ENCODE measurements at regions not wholly inside any gene's neighbourhood (a gene's known extent, or its start where the extent isn't known, plus 50 kb on each side); places are given as distances from the start of the nearest gene placed in this dataset.

DNA sequence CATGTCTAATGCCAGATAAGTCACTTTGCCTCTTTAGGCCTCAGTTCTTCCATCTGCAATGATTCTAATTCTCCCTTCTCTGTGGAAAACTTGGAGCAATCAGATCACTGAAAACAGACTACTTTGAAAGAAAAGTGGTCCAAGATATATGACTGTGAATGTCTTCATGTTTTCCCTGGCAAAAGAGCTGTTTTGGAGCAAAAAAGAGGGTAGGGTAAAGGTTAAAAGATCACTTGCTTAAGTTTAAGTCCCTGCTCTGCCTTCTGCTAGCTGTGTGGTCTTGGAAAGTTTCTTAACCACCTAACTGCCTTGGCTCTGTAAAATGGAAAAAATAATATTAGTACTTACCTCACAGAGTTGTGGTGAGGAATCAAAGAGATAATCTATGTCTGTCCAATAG is 140.3 kb upstream of the PAK3 start:
- Histone ChIP-seq H3K4me1 (no peaks in the 10 kb centered on the region), H3K36me3 (no peaks in the 10 kb centered on the region), H3K27me3 (peaks cover 0 to 13% of the 10 kb centered on the region in 2 donors), H3K4me3 (no peak overlapping the region), H3K27ac (no peak overlapping the region), H3K9me3 (no peaks in the 10 kb centered on the region)
- intact Hi-C loops (cut with DNase I): no loop called here
- DNase-seq: no peak
- no peak for ATAC-seq
- TF ChIP-seq, protein P1, sequence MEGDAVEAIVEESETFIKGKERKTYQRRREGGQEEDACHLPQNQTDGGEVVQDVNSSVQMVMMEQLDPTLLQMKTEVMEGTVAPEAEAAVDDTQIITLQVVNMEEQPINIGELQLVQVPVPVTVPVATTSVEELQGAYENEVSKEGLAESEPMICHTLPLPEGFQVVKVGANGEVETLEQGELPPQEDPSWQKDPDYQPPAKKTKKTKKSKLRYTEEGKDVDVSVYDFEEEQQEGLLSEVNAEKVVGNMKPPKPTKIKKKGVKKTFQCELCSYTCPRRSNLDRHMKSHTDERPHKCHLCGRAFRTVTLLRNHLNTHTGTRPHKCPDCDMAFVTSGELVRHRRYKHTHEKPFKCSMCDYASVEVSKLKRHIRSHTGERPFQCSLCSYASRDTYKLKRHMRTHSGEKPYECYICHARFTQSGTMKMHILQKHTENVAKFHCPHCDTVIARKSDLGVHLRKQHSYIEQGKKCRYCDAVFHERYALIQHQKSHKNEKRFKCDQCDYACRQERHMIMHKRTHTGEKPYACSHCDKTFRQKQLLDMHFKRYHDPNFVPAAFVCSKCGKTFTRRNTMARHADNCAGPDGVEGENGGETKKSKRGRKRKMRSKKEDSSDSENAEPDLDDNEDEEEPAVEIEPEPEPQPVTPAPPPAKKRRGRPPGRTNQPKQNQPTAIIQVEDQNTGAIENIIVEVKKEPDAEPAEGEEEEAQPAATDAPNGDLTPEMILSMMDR (IDR thresholded peaks at IDR 0.05): no peak

GRCh38 chrX:110954428-110955100 is 141.4 kb upstream of the PAK3 start:
- TF ChIP-seq, protein P1 (IDR thresholded peaks at IDR 0.05): no peak
- intact Hi-C loops (cut with DNase I): no loop called here

DNA sequence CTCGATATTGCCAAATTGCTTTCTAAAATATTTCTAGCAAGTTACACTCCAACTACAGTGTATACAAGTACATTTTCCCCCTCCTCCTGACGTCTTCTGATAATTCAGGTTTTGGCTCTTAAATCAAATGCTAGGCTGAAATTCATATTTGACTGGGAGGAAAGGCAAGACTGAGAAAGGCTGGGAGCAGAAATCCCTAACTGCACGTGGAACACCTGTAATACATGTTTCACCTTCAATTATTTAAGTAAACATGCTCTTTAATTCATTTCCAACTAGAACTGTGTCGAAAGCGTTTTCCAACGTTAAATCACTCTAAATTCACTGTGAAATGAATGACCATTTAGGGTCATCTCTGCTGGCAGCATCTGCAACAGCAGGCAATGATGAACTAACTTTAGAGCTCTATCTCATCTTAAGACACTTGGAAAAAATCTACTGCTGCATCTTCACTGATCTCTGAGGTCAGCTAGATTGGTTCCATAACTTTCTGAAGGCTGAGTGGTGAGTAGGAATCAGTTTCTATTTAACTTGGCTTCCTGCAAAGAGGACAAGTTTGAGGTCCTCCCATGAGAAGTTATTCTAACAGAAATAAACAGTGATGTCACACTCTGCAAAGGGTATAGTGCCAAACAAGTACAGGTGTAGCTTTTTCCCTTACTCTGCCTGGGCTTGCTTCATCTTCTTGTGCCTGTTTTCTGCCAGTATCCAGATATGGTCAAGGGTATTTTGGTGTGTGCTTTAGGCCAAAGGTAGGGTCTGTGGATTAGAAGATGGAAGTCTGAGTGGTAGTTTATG is 144.3 kb upstream of the PAK3 start:
- H3K9me3 ChIP-seq: no peaks in the 10 kb centered on the region
- peaks cover 0 to 13% of the 10 kb centered on the region in 2 donors for H3K27me3 ChIP-seq
- TF ChIP-seq, protein P1 (IDR thresholded peaks at IDR 0.05): no peak
- H3K27ac ChIP-seq: no peak overlapping the region
- H3K4me3 ChIP-seq: no peak overlapping the region
- ATAC-seq (no peak), DNase-seq (no peak)
- no peaks in the 10 kb centered on the region for H3K4me1 ChIP-seq
- no peaks in the 10 kb centered on the region for H3K36me3 ChIP-seq
- intact Hi-C loops (cut with DNase I): no loop called here

More at GRCh38 chrX:110954428-110955100, 141.4 kb upstream of the PAK3 start:
- H3K4me3 ChIP-seq: no peak overlapping the region
- H3K27ac ChIP-seq: no peak overlapping the region
- ATAC-seq (no peak), DNase-seq (no peak)
- H3K27me3 ChIP-seq: peaks cover 0 to 13% of the 10 kb centered on the region in 2 donors
- H3K4me1 ChIP-seq: no peaks in the 10 kb centered on the region
- no peaks in the 10 kb centered on the region for H3K9me3 ChIP-seq
- no peaks in the 10 kb centered on the region for H3K36me3 ChIP-seq

DNA sequence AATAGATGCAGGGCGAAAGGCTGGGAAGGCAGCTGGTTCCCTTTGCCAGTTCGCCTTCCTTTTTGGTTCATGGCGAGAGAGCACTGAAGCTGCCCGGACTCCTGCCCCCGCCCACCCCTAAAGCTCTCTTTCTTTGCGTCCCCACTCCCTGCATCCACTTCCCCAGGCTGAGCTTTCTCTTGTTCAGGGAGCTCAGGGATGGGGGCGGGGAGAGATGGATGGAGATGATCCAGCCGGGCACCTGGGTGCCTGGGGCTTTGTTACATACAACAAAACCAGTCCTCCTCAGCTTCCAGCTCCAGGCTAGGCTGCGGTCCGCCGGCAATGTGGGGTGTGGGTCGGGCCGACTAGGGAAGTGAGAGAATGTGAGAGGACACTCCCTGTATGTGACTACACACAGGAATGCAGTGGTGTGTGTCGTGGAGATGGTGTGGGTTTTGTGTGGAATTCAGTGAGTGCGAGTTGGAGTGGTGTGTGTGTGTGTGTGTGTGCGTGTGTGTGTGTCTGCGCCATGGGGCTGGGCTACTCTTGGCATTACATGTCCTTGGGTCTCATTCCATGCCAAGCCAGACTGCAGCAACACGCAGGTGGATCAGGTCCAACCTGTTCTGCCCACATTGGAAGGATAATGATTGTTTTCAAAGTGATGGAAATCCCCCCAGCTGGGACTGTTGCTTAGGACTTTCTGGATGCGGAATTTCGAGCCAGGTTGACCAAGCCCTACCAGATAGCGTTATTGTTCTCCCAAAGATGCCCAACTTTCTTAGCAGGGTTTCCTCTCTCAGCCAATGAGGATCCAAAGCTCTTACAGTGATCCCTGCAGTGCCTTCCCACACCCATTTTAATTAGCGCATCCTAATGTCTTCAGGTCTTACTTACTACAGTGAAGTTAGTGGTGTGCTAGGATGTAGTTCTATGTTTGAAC is 149.4 kb upstream of the CHRDL1 start:
- DNase-seq: peak in 1 of 4 donors; percentile 7
- no peak overlapping the region for H3K4me3 ChIP-seq
- H3K36me3 ChIP-seq: no peaks in the 10 kb centered on the region
- TF ChIP-seq, protein P1 (IDR thresholded peaks at IDR 0.05): no peak
- ATAC-seq: no peak
- peaks cover 14 to 16% of the 10 kb centered on the region in 2 donors for H3K27me3 ChIP-seq
- H3K9me3 ChIP-seq: no peaks in the 10 kb centered on the region
- H3K27ac ChIP-seq: no peak overlapping the region
- no peaks in the 10 kb centered on the region for H3K4me1 ChIP-seq
- intact Hi-C loops (cut with DNase I): no loop called here
